NCI-H748 (cell line): ENCODE measurements at regions not wholly inside any gene's neighbourhood (a gene's known extent, or its start where the extent isn't known, plus 50 kb on each side); places are given as distances from the start of the nearest gene placed in this dataset.
"Not testable (repeated sequence)": the region's sequence is repeated elsewhere in the genome, so short reads cannot be mapped to it uniquely, and the experiment has no call there.

ENCODE experiments used
- DNase-seq: peaks from one replicate; lab custom pipeline; 2025; ENCODE audit not compliant: unreplicated experiment; lab: John Stamatoyannopoulos, UW

DNA sequence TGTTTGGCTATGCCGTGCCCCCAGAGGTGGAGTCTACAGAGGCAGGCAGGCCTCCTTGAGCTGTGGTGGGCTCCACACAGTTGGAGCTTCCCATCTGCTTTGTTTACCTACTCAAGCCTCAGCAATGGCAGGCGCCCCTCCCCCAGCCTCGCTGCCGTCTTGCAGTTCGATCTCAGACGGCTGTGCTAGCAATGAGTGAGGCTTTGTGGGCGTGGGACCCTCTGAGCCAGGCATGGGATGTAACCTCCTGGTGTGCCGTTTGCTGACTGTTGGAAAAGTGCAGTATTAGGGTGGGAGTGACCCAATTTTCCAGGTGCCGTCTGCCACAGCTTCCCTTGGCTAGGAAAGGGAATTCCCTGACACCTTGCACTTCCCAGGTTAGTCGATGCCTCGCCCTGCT is 652.8 kb upstream of the EEF2KMT start:
- not testable (repeated sequence) for DNase-seq

DNA sequence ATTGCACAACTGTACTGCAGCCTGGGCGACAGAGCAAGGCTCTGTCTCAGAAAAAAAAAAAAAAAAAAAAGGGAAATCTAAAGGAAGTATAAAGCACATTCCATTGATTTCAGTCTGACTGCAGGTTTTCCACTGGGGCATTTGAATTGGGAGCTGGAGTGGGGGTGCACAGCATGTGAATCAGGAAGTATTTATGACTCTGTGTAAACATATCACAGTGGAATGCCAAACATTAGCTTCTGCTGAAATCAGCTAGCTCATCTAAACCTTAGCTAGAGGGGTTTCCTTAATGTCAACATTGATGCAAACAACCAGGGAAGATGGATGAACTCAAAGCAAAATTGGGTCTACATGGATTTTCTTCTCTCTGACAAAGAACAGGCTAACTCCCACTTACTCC is 641.0 kb upstream of the EEF2KMT start:
- peak; percentile 54 for DNase-seq

DNA sequence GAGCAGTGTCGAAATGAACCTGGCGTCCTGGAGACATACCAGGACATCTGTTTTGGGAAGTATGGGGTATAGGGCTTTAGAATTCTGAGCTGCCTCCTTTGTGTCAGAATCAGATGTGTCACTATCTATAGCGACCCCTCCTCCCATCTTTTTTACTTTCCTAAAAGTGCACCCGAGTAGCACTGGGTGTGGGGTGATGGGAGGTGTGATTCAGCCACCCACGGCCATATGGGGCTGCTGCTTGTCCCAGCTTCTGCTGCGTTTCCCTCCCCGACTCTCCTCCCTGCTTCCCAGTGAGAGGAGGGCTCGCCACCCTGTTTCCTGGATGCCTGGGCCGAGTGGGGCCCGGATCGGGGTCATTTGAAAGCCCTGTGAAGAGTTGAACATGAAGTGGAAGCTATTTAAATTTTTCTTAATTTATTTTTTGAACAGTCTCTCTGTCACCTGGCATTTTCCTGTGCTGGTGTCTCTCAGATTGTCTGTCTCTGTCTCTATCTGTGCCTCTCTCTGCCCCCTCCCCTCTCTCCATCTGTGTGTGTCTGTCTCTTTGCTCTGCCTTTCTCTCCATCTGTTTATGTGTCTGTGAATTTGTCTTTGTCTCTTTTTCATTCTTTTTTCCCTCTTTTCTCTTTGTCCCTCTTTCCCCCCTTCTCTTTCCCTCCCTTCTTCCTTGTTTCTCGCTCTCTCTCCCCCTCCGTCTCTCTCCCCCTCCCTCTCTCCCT is 638.8 kb upstream of the EEF2KMT start:
- no peak for DNase-seq

DNA sequence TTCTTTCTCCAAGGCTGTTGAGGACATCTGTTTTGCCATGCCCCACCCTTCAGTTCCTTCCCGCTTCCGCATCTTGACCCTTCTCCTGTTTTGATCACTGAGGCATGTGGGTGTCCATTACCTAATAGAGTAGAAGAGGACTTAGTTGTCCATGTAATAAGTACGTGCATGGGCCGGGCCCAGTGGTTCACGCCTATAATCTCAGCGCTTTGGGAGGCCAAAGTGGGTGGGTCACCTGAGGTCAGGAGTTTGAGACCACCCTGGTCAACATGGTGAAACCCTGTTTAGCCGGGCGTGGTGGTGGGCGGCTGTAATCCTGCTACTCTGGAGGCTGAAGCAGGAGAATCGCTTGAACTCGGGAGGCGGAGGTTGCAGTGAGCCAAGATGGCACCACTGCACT is 637.8 kb upstream of the EEF2KMT start:
- DNase-seq: no peak

- DNase-seq: no peak
Observed at GRCh38 chr16:5730783-5731182, 633.2 kb upstream of the EEF2KMT start.

DNA sequence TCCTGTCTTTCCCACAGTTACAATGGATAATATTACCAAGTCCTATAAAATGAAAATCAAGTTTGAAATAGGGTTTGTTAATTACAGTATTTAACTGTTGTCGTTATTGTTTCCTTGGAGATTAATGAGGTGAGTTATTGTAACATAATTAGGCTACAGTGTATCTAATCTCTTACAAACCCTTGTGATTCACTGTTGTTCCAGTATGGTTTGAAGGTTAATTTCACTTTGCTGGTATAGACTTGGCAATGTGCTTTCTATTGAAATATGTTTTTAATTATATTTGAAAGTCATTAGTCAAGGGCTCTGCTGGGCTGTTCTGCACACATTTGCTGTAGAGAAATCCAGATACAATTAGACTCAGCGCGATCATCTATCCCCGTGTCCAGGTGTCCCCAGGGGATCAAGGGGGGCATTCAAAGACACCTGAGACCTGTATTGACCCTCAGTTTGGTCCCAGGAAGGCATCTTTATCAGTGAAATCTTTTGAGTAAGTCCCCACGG is 624.6 kb upstream of the EEF2KMT start:
- peak; percentile 77 for DNase-seq

DNA sequence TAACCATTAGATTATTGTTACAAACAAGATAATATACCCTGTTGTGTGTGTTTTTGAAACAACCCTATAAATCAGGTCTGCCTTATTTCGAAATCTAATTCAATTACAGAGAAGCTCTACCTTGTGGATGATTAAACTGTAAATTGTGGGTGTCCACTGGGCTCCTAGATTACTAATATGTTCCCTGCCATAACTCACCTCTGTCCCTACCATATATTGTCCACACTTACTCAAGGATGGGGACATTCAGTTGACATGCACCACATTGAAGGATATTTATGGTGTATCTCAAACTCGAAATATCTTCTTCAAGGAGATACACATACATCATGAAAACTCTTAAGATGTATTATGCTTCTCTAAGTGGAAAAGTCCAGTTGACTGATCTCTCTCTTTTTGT is 617.6 kb upstream of the EEF2KMT start:
- DNase-seq: no peak

DNA sequence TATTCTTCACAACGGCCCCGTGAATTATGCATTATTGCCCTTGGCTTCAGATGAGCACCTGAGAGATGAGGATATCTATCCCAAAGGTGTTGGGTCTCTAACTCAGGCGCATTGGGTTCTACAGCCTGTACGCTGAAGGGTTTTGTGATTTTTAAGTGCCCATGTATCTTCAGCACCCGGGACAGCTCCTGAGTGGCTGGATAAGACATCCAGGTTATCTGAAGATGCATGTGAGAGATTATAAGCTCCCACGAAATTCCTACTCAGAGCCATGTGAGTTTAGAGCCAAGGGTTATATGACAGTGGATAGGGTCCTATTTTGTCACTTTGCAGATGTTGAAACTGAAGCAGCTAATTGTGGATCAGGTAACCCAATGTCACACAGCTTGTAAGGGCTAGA is 612.3 kb upstream of the EEF2KMT start:
- no peak for DNase-seq

DNA sequence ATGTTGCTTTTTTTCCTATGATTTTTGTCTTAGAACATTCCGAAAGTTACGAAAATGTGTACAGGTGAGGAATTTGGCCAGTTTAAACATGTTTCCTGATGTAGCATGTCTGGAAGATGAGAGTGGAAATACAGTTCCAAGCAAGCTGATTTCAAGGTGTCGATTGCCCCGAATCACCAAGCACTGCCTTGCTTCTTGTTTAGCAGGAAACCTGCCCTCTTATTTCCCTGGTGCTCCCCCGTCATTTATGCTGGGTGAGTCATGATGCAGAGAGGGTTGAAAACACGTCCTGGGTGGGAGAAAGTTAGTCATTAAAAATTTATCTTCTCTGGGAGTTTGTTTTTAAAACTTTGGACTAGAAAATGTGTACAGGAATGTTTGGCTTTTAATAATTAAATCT is 608.6 kb upstream of the EEF2KMT start:
- DNase-seq: no peak

DNA sequence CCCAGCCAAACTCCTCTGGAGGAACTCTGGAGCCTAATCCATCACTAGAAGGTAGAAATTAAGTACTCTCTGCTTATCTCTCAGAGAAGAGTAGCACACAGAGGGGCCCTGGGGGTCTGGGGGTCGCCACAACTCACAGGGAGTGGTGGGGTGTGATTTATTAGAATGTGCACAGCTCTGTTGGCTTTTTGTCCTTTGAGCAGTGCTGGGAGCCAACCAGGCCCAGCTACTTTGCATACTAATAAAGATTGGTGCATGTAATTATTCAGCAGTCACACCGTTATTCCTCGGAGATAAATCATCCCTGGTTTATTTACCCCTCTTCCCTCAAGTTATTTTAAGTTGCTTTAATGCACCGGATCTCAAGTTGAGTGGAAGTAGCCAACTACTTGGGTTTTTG is 606.7 kb upstream of the EEF2KMT start:
- no peak for DNase-seq

DNA sequence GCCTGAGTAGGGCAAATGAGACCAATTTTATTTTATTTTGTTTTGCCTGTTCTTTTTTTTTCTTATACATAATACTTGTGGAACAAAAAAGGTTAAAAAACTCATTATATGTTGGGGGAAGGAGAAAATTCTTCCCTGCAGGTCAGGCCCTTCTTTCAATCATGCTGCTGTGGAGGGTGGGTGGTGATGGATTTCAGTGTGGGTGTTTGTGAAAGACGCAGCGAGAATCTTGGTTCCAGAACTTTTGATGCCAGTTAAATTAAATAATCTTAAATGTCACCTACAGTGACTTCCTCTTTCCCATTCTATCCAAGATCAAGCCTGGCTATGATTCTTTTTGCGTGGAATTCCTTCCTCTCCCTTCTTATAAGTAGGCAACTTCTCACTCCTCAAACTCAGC is 595.8 kb upstream of the EEF2KMT start:
- no peak for DNase-seq

- DNase-seq: no peak
Observed at GRCh38 chr16:5681966-5682365, 584.4 kb upstream of the EEF2KMT start.

DNA sequence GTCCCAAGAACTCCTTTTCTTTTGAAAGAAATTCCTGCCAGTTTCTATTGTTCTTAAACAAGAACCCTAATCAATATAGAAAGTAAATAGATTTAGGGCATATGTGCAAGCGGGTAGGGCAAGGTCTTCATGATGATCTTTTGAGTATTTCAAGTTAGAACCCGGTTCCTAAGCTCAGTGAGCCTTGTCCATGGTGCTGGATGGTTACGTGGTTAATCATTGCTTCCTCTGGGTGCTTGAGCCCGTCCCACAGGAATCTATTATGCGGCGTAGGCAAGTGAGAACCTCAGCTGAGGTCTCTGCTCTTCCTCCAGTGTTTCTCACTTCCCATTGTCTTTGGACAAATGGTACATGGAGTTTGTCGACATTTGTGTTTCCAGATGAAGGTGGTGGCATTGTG is 580.8 kb upstream of the EEF2KMT start:
- no peak for DNase-seq

DNA sequence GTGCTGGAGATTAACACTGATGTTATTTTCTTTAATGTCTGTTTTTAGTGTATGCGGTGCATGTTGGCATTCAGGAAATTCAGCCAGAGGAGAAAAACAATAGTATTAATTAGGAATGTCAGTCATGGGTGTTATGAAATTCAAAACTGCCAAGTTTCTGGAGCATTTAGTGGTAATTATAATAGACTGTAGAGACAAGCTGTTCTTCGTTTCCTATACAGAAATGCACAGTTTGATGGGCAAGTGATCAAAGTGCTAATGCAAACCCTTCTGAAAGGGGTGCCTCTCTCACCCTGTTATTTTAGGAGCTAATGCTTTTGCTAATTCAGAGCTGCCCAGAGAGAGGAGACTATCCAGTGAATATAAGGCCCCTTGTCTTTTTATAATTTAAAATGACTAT is 573.8 kb upstream of the EEF2KMT start:
- no peak for DNase-seq

- no peak for DNase-seq
Observed at GRCh38 chr16:5670198-5670597, 572.6 kb upstream of the EEF2KMT start.

DNA sequence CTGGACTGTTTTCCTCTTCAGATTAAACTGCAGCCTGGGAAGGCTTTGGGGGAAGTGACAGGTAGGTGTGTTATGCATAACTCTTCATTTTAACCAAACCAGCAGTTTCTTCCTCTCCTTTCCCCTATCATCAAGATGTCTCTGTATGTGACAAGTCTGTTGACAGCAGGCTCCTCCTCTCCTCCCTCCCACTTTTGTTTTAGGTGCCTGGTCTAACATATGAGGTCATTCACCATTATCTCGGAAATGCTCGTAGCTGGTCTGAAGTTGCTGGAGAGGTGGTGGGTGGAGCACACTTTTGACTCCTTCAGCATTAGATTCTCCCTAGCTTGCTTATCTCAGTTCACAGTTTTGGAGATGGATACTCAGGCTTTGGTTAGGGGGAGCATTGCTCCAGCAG is 571.0 kb upstream of the EEF2KMT start:
- no peak for DNase-seq

GRCh38 chr16:5665834-5666233 is 568.2 kb upstream of the EEF2KMT start:
- no peak for DNase-seq

DNA sequence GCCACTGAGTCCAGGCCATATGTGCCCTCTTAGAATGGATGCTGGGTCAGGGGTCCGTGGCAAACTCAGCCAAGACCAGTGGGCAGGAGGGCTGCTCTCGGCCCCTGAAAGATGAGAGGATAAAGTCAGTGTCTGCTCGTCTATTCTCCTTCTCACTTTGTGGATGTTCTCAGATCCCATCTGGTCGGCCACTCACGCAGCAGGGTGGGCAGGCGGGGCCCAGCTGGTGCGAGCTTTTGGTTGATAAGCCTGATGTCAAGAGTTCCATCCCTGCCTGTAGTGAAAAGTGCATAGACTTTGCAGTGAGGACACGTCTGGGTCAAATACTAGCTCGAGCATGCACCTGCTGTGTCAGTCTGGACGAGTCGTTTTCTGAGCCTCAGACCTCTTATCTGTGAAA is 556.2 kb upstream of the EEF2KMT start:
- no peak for DNase-seq

- no peak for DNase-seq
Observed at GRCh38 chr16:5653041-5653440, 555.4 kb upstream of the EEF2KMT start.

DNA sequence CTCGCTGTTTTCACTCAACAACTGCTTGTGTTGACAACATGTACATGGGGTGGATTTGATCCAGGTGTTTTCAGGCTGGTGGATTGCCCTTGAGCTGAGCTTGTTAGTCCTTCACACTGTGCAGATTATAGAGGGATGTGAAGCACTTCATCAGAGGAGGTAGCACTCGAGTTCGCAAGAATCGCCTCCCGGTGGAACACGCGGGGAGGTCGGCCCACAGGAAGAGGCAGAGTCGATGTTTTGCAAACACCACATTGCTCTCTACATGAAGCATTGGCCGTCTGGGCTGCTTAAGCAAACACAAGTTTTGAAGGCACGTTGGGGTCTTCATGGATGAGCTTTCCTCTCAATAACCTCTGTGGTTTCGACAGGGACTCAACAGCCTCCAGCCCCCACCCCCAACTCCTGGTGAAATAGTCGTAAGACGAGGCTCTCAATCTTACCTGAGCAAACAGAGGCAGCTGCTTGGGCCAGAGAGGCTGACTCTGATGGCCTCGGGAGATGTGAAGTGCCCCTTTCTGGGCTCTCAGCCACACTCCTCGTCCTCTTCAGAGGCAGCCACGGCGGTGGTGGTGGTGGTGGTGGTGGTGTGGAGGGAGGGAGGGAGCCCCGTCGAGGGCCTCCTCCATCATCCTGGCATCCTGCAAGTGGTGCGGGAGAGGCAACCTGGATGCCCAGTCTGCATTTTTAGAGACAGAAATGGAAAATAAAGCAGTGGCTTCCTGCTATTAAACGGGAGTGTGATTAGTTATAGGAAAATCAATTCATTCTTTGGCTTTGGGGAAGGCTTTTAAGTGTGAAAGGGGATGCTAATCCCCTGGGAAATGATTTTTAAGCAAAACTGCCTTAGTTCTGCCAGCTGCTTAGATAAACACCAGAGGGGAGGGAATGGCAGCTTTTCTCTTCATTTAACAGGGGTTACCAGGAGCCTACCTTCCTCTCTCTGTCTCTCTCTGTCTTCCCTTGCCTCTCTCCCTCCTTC is 552.5 kb upstream of the EEF2KMT start:
- peak; percentile 50 for DNase-seq

DNA sequence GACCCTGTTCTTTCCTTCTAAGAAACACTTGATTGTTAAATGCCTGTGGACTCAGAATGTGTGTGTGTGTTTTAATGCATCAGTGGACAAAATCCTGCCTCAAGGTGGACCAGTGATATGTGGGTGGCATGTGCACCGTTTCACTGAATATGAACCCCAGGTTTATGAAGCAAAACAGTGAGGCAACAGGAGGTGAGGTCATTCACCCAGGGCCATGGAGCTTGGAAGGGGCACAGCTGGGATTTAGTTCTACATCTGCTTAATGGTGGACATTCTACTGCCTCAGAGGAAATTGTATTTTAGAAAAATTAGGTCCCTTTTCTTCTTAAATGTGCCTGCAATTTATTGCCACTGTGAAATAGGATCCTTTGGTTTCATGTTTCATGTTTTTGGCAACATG is 549.5 kb upstream of the EEF2KMT start:
- DNase-seq: peak; percentile 26
